ENCODE measurements at regions not wholly inside any gene's neighbourhood (a gene's known extent, or its start where the extent isn't known, plus 50 kb on each side); places are given as distances from the start of the nearest gene placed in this dataset.

DNA sequence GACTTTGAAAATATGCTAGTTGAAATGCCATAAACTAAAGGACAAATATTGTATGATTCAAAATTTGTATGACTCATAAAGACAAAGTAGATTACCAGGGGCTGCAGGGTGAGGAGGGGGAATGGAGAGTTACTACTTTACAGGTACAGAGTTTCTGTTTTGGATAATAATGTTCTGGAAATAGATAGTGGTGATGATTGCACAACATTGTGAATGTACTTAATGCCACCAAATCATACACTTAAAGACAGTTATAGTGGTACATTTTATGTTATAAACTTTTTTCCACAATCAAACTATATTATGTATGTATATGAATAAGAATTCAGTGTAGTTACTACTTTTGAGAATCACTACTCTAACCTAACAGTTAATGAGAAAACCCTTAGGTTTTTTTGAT is 368.1 kb downstream of the ZFHX3 start:
- Histone ChIP-seq H3K9ac (ENCODE audit: low read length) (no peak overlapping the region), H3K27ac (ENCODE audit: low read depth, low read length) (no peak overlapping the region), H3K4me3 (ENCODE audit: insufficient read depth, low read length, poor library complexity, severe bottlenecking) (no peak overlapping the region), H3K9me2 (replicated peaks; ENCODE audit: insufficient read depth, low read length) (no peaks in the 10 kb centered on the region), H2AFZ (ENCODE audit: low read depth, low read length, severe bottlenecking) (no peak overlapping the region), H3K79me2 (ENCODE audit: insufficient read depth, low read length) (no peaks in the 10 kb centered on the region), H3K27me3 (ENCODE audit: low read length) (no peaks in the 10 kb centered on the region), H3K4me2 (ENCODE audit: low read depth, low read length, poor library complexity, severe bottlenecking) (no peak overlapping the region), H3K36me3 (ENCODE audit: low read length) (no peaks in the 10 kb centered on the region), H3F3A (ENCODE audit: insufficient read depth) (no peaks in the 10 kb centered on the region), H3K9me3 (ENCODE audit: insufficient read depth, low read length) (no peaks in the 10 kb centered on the region), H4K20me1 (ENCODE audit: low read depth, low read length) (no peaks in the 10 kb centered on the region)
- no peak for TF ChIP-seq EZH2phosphoT487 (conservative IDR thresholded peaks at IDR 0.05; ENCODE audit: low read length)
- TF ChIP-seq, protein P1, sequence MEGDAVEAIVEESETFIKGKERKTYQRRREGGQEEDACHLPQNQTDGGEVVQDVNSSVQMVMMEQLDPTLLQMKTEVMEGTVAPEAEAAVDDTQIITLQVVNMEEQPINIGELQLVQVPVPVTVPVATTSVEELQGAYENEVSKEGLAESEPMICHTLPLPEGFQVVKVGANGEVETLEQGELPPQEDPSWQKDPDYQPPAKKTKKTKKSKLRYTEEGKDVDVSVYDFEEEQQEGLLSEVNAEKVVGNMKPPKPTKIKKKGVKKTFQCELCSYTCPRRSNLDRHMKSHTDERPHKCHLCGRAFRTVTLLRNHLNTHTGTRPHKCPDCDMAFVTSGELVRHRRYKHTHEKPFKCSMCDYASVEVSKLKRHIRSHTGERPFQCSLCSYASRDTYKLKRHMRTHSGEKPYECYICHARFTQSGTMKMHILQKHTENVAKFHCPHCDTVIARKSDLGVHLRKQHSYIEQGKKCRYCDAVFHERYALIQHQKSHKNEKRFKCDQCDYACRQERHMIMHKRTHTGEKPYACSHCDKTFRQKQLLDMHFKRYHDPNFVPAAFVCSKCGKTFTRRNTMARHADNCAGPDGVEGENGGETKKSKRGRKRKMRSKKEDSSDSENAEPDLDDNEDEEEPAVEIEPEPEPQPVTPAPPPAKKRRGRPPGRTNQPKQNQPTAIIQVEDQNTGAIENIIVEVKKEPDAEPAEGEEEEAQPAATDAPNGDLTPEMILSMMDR (IDR thresholded peaks at IDR 0.05; ENCODE audit: insufficient read depth, low read length, poor library complexity, severe bottlenecking): no peak

DNA sequence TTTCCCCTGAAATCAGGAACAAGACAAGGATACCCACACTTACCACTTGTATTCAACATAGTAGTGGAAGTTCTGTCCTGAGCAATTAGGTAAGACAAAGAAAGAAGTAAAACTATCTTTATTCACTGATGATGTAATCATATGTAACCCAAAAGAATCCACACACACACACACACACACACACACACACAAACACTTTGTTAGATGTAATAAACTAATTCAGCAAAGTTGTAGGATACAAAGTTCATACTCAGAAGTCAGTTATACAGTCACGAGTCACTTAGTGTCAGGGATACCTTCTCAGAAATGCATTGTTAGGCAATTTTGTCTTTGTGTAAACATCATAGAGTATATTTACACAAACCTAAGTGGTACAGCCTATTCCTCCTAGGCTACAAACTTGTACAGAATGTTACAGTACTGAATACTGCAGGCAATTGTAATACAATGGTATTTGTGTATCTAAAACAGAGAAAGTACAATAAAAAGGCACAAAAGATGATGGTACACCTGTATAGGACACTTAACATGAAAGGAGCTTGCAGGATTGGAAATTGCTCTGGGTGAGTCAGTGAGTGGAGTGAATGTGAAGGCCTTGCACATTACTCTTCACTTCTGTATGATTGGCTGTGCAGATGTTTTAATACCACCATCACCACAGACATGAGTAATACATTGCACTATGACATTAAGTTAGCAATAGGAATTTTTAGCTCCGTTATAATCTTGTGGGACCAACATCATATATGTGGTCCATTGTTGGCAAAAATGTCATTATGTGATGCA is 370.1 kb downstream of the ZFHX3 start:
- no peaks in the 10 kb centered on the region for H4K20me1 ChIP-seq (ENCODE audit: low read depth, low read length)
- no peak for TF ChIP-seq EZH2phosphoT487 (conservative IDR thresholded peaks at IDR 0.05; ENCODE audit: low read length)
- TF ChIP-seq, protein P1 (IDR thresholded peaks at IDR 0.05; ENCODE audit: insufficient read depth, low read length, poor library complexity, severe bottlenecking): no peak
- H3K4me3 ChIP-seq (ENCODE audit: insufficient read depth, low read length, poor library complexity, severe bottlenecking): no peak overlapping the region
- no peaks in the 10 kb centered on the region for H3K79me2 ChIP-seq (ENCODE audit: insufficient read depth, low read length)
- no peaks in the 10 kb centered on the region for H3K27me3 ChIP-seq (ENCODE audit: low read length)
- H3K4me2 ChIP-seq (ENCODE audit: low read depth, low read length, poor library complexity, severe bottlenecking): no peak overlapping the region
- no peak overlapping the region for H3K9ac ChIP-seq (ENCODE audit: low read length)
- no peaks in the 10 kb centered on the region for H3F3A ChIP-seq (ENCODE audit: insufficient read depth)
- H3K36me3 ChIP-seq (ENCODE audit: low read length): no peaks in the 10 kb centered on the region
- H3K27ac ChIP-seq (ENCODE audit: low read depth, low read length): no peak overlapping the region
- H2AFZ ChIP-seq (ENCODE audit: low read depth, low read length, severe bottlenecking): no peak overlapping the region
- no peaks in the 10 kb centered on the region for H3K9me2 ChIP-seq (replicated peaks; ENCODE audit: insufficient read depth, low read length)
- H3K9me3 ChIP-seq (ENCODE audit: insufficient read depth, low read length): peaks cover 7% of the 10 kb centered on the region; the same call in 1 of the 2 replicates

DNA sequence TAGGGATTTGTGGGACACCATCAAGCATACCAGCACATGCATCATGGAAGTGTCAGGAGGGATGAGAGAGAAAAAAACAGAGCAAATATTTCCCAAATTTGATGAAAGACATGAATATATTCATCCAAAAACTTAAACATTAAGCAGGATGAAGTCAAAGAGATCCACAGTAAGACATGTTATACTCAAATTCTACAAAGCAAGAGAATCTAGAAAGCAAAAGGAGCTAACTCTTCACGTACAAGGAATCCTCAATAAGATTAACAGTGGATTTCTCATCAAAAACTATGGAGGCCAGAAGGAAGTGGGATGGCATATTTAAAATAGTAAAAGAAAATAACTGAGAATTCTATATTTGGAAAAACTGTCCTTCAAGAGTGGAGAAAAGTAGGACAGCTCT is 374.8 kb downstream of the ZFHX3 start:
- Histone ChIP-seq H3K27me3 (ENCODE audit: low read length) (no peaks in the 10 kb centered on the region), H3K36me3 (ENCODE audit: low read length) (peaks cover 9% of the 10 kb centered on the region; the same call in 1 of the 2 replicates), H2AFZ (ENCODE audit: low read depth, low read length, severe bottlenecking) (no peak overlapping the region), H3K4me3 (ENCODE audit: insufficient read depth, low read length, poor library complexity, severe bottlenecking) (no peak overlapping the region), H3K9ac (ENCODE audit: low read length) (no peak overlapping the region), H3F3A (ENCODE audit: insufficient read depth) (no peaks in the 10 kb centered on the region), H3K27ac (ENCODE audit: low read depth, low read length) (no peak overlapping the region), H3K79me2 (ENCODE audit: insufficient read depth, low read length) (no peaks in the 10 kb centered on the region), H3K4me2 (ENCODE audit: low read depth, low read length, poor library complexity, severe bottlenecking) (no peak overlapping the region), H3K9me3 (ENCODE audit: insufficient read depth, low read length) (peaks cover 11% of the 10 kb centered on the region; the same call in 1 of the 2 replicates), H3K9me2 (replicated peaks; ENCODE audit: insufficient read depth, low read length) (no peaks in the 10 kb centered on the region), H4K20me1 (ENCODE audit: low read depth, low read length) (no peaks in the 10 kb centered on the region)
- TF ChIP-seq, protein P1 (IDR thresholded peaks at IDR 0.05; ENCODE audit: insufficient read depth, low read length, poor library complexity, severe bottlenecking): no peak
- TF ChIP-seq EZH2phosphoT487 (conservative IDR thresholded peaks at IDR 0.05; ENCODE audit: low read length): no peak
